ENCODE measurements at regions not wholly inside any gene's neighbourhood (a gene's known extent, or its start where the extent isn't known, plus 50 kb on each side); places are given as distances from the start of the nearest gene placed in this dataset.

GRCh38 chr1:30385246-30385995, 338.0 kb downstream of the MATN1 start:
- no peak overlapping the region for H3K27ac ChIP-seq (ENCODE audit: low read length)
- no peaks in the 10 kb centered on the region for H3K27me3 ChIP-seq (ENCODE audit: low read depth, low read length)
- no peaks in the 10 kb centered on the region for H3K9me3 ChIP-seq (ENCODE audit: control insufficient read depth in 1 of 2, low read length in 2 of 2)
- H3K4me1 ChIP-seq (ENCODE audit: control insufficient read depth in 1 of 2, insufficient read depth in 2 of 2, low read length in 2 of 2) = no peaks in the 10 kb centered on the region
- H3K36me3 ChIP-seq (ENCODE audit: control insufficient read depth in 1 of 2, insufficient read depth in 2 of 2, low read length in 2 of 2) = no peaks in the 10 kb centered on the region
- H3K4me3 ChIP-seq (ENCODE audit: low read depth in 1 of 2, low read length in 2 of 2) = no peak overlapping the region

GRCh38 chr1:30384286-30385245, 338.8 kb downstream of the MATN1 start:
- Histone ChIP-seq H3K27me3 (ENCODE audit: low read depth, low read length) (no peaks in the 10 kb centered on the region), H3K9me3 (ENCODE audit: control insufficient read depth in 1 of 2, low read length in 2 of 2) (no peaks in the 10 kb centered on the region), H3K36me3 (ENCODE audit: control insufficient read depth in 1 of 2, insufficient read depth in 2 of 2, low read length in 2 of 2) (no peaks in the 10 kb centered on the region), H3K4me1 (ENCODE audit: control insufficient read depth in 1 of 2, insufficient read depth in 2 of 2, low read length in 2 of 2) (peaks cover 0 to 5% of the 10 kb centered on the region in 2 donors), H3K4me3 (ENCODE audit: low read depth in 1 of 2, low read length in 2 of 2) (no peak overlapping the region), H3K27ac (ENCODE audit: low read length) (no peak overlapping the region)

GRCh38 chr1:30383221-30383711, 340.1 kb downstream of the MATN1 start:
- no peak overlapping the region for H3K4me3 ChIP-seq (ENCODE audit: low read depth in 1 of 2, low read length in 2 of 2)

GRCh38 chr1:30382496-30382895, 340.9 kb downstream of the MATN1 start:
- peaks cover 10% of the 10 kb centered on the region for H3K27me3 ChIP-seq (ENCODE audit: low read depth, low read length)

More at GRCh38 chr1:30383221-30383711, 340.1 kb downstream of the MATN1 start:
- H3K27me3 ChIP-seq (ENCODE audit: low read depth, low read length) = peaks cover 7% of the 10 kb centered on the region
- peaks cover 0 to 12% of the 10 kb centered on the region in 2 donors for H3K4me1 ChIP-seq (ENCODE audit: control insufficient read depth in 1 of 2, insufficient read depth in 2 of 2, low read length in 2 of 2)
- no peaks in the 10 kb centered on the region for H3K9me3 ChIP-seq (ENCODE audit: control insufficient read depth in 1 of 2, low read length in 2 of 2)
- H3K27ac ChIP-seq (ENCODE audit: low read length) = no peak overlapping the region
- H3K36me3 ChIP-seq (ENCODE audit: control insufficient read depth in 1 of 2, insufficient read depth in 2 of 2, low read length in 2 of 2) = no peaks in the 10 kb centered on the region

GRCh38 chr1:30381671-30382365, 341.6 kb downstream of the MATN1 start:
- Histone ChIP-seq H3K36me3 (ENCODE audit: control insufficient read depth in 1 of 2, insufficient read depth in 2 of 2, low read length in 2 of 2) (no peaks in the 10 kb centered on the region), H3K9me3 (ENCODE audit: control insufficient read depth in 1 of 2, low read length in 2 of 2) (no peaks in the 10 kb centered on the region), H3K4me3 (ENCODE audit: low read depth in 1 of 2, low read length in 2 of 2) (no peak overlapping the region), H3K27me3 (ENCODE audit: low read depth, low read length) (peaks cover 12% of the 10 kb centered on the region), H3K4me1 (ENCODE audit: control insufficient read depth in 1 of 2, insufficient read depth in 2 of 2, low read length in 2 of 2) (peaks cover 0 to 12% of the 10 kb centered on the region in 2 donors), H3K27ac (ENCODE audit: low read length) (no peak overlapping the region)

More at GRCh38 chr1:30382496-30382895, 340.9 kb downstream of the MATN1 start:
- Histone ChIP-seq H3K27ac (ENCODE audit: low read length) (no peak overlapping the region), H3K4me1 (ENCODE audit: control insufficient read depth in 1 of 2, insufficient read depth in 2 of 2, low read length in 2 of 2) (peaks cover 0 to 12% of the 10 kb centered on the region in 2 donors), H3K9me3 (ENCODE audit: control insufficient read depth in 1 of 2, low read length in 2 of 2) (no peaks in the 10 kb centered on the region), H3K36me3 (ENCODE audit: control insufficient read depth in 1 of 2, insufficient read depth in 2 of 2, low read length in 2 of 2) (no peaks in the 10 kb centered on the region), H3K4me3 (ENCODE audit: low read depth in 1 of 2, low read length in 2 of 2) (no peak overlapping the region)

- H3K4me1 ChIP-seq (ENCODE audit: control insufficient read depth in 1 of 2, insufficient read depth in 2 of 2, low read length in 2 of 2) = peaks cover 0 to 12% of the 10 kb centered on the region in 2 donors
- H3K27me3 ChIP-seq (ENCODE audit: low read depth, low read length) = peaks cover 12% of the 10 kb centered on the region
- H3K9me3 ChIP-seq (ENCODE audit: control insufficient read depth in 1 of 2, low read length in 2 of 2) = no peaks in the 10 kb centered on the region
- no peaks in the 10 kb centered on the region for H3K36me3 ChIP-seq (ENCODE audit: control insufficient read depth in 1 of 2, insufficient read depth in 2 of 2, low read length in 2 of 2)
- no peak overlapping the region for H3K27ac ChIP-seq (ENCODE audit: low read length)
- H3K4me3 ChIP-seq (ENCODE audit: low read depth in 1 of 2, low read length in 2 of 2) = no peak overlapping the region
These were observed 342.1 kb downstream of the MATN1 start for GRCh38 chr1:30381266-30381665.

- Histone ChIP-seq H3K4me1 (ENCODE audit: control insufficient read depth in 1 of 2, insufficient read depth in 2 of 2, low read length in 2 of 2) (peaks cover 0 to 12% of the 10 kb centered on the region in 2 donors), H3K27me3 (ENCODE audit: low read depth, low read length) (peaks cover 12% of the 10 kb centered on the region), H3K27ac (ENCODE audit: low read length) (no peak overlapping the region), H3K9me3 (ENCODE audit: control insufficient read depth in 1 of 2, low read length in 2 of 2) (no peaks in the 10 kb centered on the region), H3K36me3 (ENCODE audit: control insufficient read depth in 1 of 2, insufficient read depth in 2 of 2, low read length in 2 of 2) (no peaks in the 10 kb centered on the region), H3K4me3 (ENCODE audit: low read depth in 1 of 2, low read length in 2 of 2) (no peak overlapping the region)
These were observed 342.8 kb downstream of the MATN1 start for GRCh38 chr1:30380625-30380984.

GRCh38 chr1:30379684-30380624, 343.4 kb downstream of the MATN1 start:
- no peaks in the 10 kb centered on the region for H3K9me3 ChIP-seq (ENCODE audit: control insufficient read depth in 1 of 2, low read length in 2 of 2)
- H3K36me3 ChIP-seq (ENCODE audit: control insufficient read depth in 1 of 2, insufficient read depth in 2 of 2, low read length in 2 of 2) = no peaks in the 10 kb centered on the region
- H3K27me3 ChIP-seq (ENCODE audit: low read depth, low read length) = peaks cover 12% of the 10 kb centered on the region
- no peak overlapping the region for H3K27ac ChIP-seq (ENCODE audit: low read length)
- no peak overlapping the region for H3K4me3 ChIP-seq (ENCODE audit: low read depth in 1 of 2, low read length in 2 of 2)
- peaks cover 0 to 12% of the 10 kb centered on the region in 2 donors for H3K4me1 ChIP-seq (ENCODE audit: control insufficient read depth in 1 of 2, insufficient read depth in 2 of 2, low read length in 2 of 2)

GRCh38 chr1:30378991-30379581, 344.3 kb downstream of the MATN1 start:
- Histone ChIP-seq H3K4me3 (ENCODE audit: low read depth in 1 of 2, low read length in 2 of 2) (no peak overlapping the region), H3K27ac (ENCODE audit: low read length) (no peak overlapping the region)

More at GRCh38 chr1:30378991-30379581, 344.3 kb downstream of the MATN1 start:
- peaks cover 0 to 12% of the 10 kb centered on the region in 2 donors for H3K4me1 ChIP-seq (ENCODE audit: control insufficient read depth in 1 of 2, insufficient read depth in 2 of 2, low read length in 2 of 2)
- no peaks in the 10 kb centered on the region for H3K36me3 ChIP-seq (ENCODE audit: control insufficient read depth in 1 of 2, insufficient read depth in 2 of 2, low read length in 2 of 2)
- no peaks in the 10 kb centered on the region for H3K9me3 ChIP-seq (ENCODE audit: control insufficient read depth in 1 of 2, low read length in 2 of 2)
- peaks cover 12% of the 10 kb centered on the region for H3K27me3 ChIP-seq (ENCODE audit: low read depth, low read length)
